ENCODE measurements at regions not wholly inside any gene's neighbourhood (a gene's known extent, or its start where the extent isn't known, plus 50 kb on each side); places are given as distances from the start of the nearest gene placed in this dataset.
"Not testable (repeated sequence)": the region's sequence is repeated elsewhere in the genome, so short reads cannot be mapped to it uniquely, and the experiment has no call there.

- peak; percentile 32 to 49 (median 41) for DNase-seq
Measured at GRCh38 chrX:65451663-65452062, 82.9 kb downstream of the LAS1L start.

- DNase-seq, result no peak
Measured at GRCh38 chrX:65420154-65420553, 114.4 kb downstream of the LAS1L start.

- DNase-seq, result not testable (repeated sequence)
Measured at GRCh38 chrX:65407662-65408061, 126.9 kb downstream of the LAS1L start.

GRCh38 chrX:65407157-65407626 is 127.4 kb downstream of the LAS1L start:
- DNase-seq, result peak; percentile 18 to 47 (median 23)

GRCh38 chrX:65406532-65406931 is 128.1 kb downstream of the LAS1L start:
- DNase-seq, result peak; percentile 19 to 50 (median 32)

GRCh38 chrX:65392284-65392683 is 142.3 kb downstream of the LAS1L start:
- no peak for DNase-seq

- not testable (repeated sequence) for DNase-seq
Measured at GRCh38 chrX:65389120-65389519, 145.5 kb downstream of the LAS1L start.

Data from suppressor macrophage treated with lipopolysaccharide for 1 hour (primary cell).